Parathyroid adenoma (tissue), 2 donors: ENCODE measurements at regions not wholly inside any gene's neighbourhood (a gene's known extent, or its start where the extent isn't known, plus 50 kb on each side); places are given as distances from the start of the nearest gene placed in this dataset.

ENCODE experiments used
- H2AFZ ChIP-seq: fragments of 300-600 bp; sonication (generic); one replicate; pipeline ENCODE4 v1.7.0; 2017; ENCODE audit warnings: antibody characterized with exemption, mild to moderate bottlenecking
- H3K27ac ChIP-seq: fragments of 300-600 bp; sonication (generic); one replicate; pipeline ENCODE4 v1.7.0; 2017
- H3K27me3 ChIP-seq: fragments of 300-600 bp; sonication (generic); one replicate; pipeline ENCODE4 v1.7.0; 2017; ENCODE audit warnings: low read length; ENCODE audit not compliant: control insufficient read depth, insufficient read depth
- H3K36me3 ChIP-seq: fragments of 300-600 bp; sonication (generic); one replicate; pipeline ENCODE4 v1.7.0; 2017; ENCODE audit warnings: low read length; ENCODE audit not compliant: control insufficient read depth, insufficient read depth
- H3K4me1 ChIP-seq: fragments of 300-600 bp; sonication (generic); one replicate; pipeline ENCODE4 v1.7.0; 2017; ENCODE audit warnings: control low read depth
- H3K4me2 ChIP-seq: fragments of 300-600 bp; sonication (generic); one replicate; pipeline ENCODE4 v1.7.0; 2017; ENCODE audit warnings: low read length
- H3K4me3 ChIP-seq: fragments of 300-600 bp; sonication (generic); one replicate; pipeline ENCODE4 v1.7.0; 2017; ENCODE audit warnings: low read depth, low read length
- H3K79me2 ChIP-seq: fragments of 300-600 bp; sonication (generic); one replicate; pipeline ENCODE4 v1.7.0; 2017; ENCODE audit warnings: control low read depth
- H3K9ac ChIP-seq: fragments of 300-600 bp; sonication (generic); one replicate; pipeline ENCODE4 v1.7.0; 2017; ENCODE audit warnings: mild to moderate bottlenecking
- H3K9me3 ChIP-seq: fragments of 300-600 bp; sonication (generic); one replicate; pipeline ENCODE4 v1.7.0; 2017; ENCODE audit warnings: low read length; ENCODE audit not compliant: control insufficient read depth
- TF ChIP-seq, protein P1 (sequence below): fragments of 300-600 bp; sonication (generic); IDR thresholded peaks from one replicate; pipeline ENCODE4 v1.7.0; 2017; ENCODE audit warnings: antibody characterized with exemption, mild to moderate bottlenecking
- donor health status: primary hyperparathyroidism.

DNA sequence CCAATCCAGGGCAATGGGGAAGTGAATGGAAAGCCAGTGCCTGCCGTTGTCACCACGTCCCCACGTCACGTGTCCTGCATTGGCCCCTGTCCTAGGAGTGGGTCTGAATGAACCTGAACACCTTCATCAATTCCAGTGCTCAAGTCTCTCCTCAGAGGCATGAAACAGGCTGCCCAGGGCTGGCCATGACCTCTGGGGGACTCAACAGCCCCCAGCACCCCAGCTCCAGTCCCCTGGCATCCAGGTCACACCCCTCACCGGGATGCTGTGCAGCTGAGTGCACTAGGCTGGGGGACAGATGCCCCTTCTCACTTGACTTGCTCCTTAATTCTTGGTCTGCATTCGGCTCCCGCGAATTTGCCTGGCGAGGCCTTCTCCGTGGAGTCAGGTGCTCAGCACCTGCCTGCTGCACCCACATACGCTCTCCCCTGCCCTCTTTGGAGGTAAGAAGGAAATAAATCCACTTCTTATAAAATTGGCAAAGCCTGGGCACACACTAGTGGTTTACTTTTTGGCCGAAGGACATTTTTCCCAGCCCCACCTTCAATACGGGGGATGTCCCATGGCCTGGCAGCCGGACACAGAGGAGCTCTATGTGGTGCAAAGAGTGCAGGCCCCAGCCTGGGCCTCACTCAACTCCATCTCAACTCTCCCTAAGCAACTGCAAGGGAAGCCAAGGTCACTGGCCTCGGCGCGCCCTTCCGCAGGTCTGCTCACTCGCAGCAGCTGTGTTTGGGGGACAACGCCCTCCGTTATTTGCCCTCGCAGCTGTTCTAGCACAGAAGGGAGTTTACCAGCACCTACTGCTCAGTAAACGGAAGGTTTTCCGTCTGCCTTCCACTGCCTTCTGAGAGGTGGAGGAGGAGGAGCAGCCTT, 77.6 kb upstream of the SHH start:
- no peaks in the 10 kb centered on the region for H3K27me3 ChIP-seq
- TF ChIP-seq, protein P1, sequence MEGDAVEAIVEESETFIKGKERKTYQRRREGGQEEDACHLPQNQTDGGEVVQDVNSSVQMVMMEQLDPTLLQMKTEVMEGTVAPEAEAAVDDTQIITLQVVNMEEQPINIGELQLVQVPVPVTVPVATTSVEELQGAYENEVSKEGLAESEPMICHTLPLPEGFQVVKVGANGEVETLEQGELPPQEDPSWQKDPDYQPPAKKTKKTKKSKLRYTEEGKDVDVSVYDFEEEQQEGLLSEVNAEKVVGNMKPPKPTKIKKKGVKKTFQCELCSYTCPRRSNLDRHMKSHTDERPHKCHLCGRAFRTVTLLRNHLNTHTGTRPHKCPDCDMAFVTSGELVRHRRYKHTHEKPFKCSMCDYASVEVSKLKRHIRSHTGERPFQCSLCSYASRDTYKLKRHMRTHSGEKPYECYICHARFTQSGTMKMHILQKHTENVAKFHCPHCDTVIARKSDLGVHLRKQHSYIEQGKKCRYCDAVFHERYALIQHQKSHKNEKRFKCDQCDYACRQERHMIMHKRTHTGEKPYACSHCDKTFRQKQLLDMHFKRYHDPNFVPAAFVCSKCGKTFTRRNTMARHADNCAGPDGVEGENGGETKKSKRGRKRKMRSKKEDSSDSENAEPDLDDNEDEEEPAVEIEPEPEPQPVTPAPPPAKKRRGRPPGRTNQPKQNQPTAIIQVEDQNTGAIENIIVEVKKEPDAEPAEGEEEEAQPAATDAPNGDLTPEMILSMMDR, result no peak
- no peaks in the 10 kb centered on the region for H3K79me2 ChIP-seq
- no peaks in the 10 kb centered on the region for H3K36me3 ChIP-seq
- no peak overlapping the region for H3K4me2 ChIP-seq
- H3K4me1 ChIP-seq, result no peaks in the 10 kb centered on the region
- no peak overlapping the region for H3K9ac ChIP-seq
- H3K9me3 ChIP-seq, result no peaks in the 10 kb centered on the region
- H3K27ac ChIP-seq, result no peak overlapping the region
- H3K4me3 ChIP-seq, result no peak overlapping the region
- no peak overlapping the region for H2AFZ ChIP-seq

DNA sequence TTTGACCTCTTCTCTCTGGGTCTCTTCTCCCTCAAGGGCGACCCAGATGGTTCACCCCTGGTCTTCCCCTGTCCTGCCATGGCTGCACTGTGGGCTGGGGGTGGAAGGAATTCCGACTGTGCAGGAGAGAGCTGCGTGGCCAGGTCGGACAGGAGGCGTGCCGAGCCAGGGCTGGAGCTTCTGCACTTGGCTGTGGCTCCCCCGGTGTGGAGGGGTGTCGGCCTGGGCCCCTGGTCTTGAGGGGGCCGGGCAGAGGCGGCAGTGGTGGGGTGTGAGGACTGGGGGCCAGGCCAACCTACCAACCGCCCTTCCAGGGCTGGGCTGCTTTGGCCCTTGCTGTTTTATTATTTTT, 74.9 kb upstream of the SHH start:
- H3K36me3 ChIP-seq, result no peaks in the 10 kb centered on the region
- TF ChIP-seq, protein P1, result no peak
- H3K27me3 ChIP-seq, result no peaks in the 10 kb centered on the region
- no peaks in the 10 kb centered on the region for H3K4me1 ChIP-seq
- no peak overlapping the region for H3K9ac ChIP-seq
- H3K79me2 ChIP-seq, result no peaks in the 10 kb centered on the region
- no peak overlapping the region for H2AFZ ChIP-seq
- no peak overlapping the region for H3K4me2 ChIP-seq
- no peak overlapping the region for H3K27ac ChIP-seq
- no peak overlapping the region for H3K4me3 ChIP-seq
- no peaks in the 10 kb centered on the region for H3K9me3 ChIP-seq

DNA sequence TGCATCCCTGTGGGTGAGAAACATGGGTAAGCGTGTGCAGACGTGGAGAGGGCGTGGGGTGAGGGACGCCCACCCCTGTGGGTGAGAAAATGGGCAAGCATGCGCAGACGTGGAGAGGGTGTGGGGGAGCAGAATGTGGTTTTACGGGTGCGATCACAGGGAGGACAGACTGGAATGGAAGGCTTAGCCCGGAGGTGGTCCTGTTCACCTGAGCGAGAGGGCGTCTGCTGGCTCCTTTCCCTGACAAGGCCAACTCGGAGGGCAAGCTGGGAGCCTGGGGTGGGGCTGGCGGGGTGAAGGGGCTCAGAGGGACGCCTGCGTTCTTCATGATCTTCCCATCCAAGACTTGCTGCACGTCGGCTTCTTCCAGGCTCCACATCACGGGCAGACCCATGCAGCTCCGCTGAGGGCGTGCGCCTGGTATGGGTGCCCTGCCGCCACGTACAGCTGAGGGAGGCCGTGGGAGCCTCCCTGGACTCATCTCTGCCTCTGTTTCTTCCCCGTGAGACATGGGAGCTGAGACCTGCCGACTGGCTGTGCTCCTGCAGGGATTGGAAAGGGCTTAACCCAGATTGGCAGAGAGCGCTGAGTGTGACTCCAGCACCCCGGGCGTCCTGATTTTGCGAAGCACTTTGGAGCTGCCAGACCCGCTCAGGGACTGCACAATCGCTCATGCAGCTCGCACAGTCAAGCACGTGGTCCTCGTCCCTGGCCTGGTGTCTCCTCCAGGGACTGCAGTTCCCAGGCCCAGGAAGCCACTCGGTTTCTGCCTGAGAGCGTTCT, 74.3 kb upstream of the SHH start:
- Histone ChIP-seq H3K9ac (no peak overlapping the region), H3K9me3 (no peaks in the 10 kb centered on the region), H3K4me1 (no peaks in the 10 kb centered on the region), H3K27ac (no peak overlapping the region), H3K4me2 (no peak overlapping the region), H3K27me3 (no peaks in the 10 kb centered on the region), H3K4me3 (no peak overlapping the region), H3K36me3 (no peaks in the 10 kb centered on the region), H2AFZ (no peak overlapping the region), H3K79me2 (no peaks in the 10 kb centered on the region)
- TF ChIP-seq, protein P1, result no peak

DNA sequence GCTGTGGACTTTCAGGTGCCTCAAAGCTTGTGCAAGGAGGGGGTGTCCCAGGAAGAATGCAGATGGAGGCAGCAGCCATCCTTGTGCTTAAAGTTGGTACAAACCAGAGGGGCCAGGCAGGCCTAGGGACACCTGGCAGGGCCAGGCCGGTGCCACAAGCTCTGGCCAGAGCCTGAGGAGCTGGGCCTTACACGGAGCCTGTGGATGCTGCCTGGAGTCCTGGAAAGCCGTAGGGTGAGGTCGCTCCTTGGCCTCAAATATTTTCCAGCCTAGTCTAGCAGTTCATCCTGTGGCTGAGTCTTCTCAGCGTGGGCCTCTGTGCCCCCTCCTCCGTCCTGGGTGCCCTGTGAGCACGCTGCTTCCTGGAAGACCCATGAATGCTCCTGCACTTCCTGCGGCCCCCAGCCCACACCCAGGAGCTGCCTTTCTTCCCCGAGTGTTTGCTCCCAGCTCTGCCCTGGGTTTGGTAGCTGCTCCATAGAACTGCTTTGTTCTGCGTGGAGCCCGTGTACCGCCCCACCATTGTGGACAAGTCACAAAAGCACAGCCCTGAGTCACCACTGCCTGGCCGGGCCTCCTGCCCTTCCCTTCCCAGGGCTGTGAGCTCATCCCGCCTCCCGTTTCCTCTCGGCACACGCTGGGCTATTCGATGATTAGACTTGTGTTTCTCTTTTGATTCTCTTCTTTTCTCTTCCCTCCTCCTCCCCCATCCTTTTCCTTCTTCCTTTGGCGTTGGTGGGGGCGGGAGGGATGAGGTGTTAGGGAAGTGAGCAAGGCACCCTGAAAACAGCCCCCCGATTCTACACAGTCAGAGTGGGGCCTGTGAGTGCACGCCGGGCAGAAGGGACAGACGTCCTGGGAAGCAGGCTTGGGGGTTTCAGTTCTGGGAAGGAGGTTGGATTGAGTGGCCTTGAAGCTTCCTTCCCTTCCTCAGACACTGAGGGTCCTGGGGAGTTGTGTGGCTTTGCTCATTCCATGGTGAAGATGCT, 73.2 kb upstream of the SHH start:
- TF ChIP-seq, protein P1, result no peak
- Histone ChIP-seq H3K79me2 (no peaks in the 10 kb centered on the region), H3K9ac (no peak overlapping the region)

More for the DNA sequence above, 73.2 kb upstream of the SHH start:
- no peaks in the 10 kb centered on the region for H3K4me1 ChIP-seq
- H3K4me3 ChIP-seq, result no peak overlapping the region
- no peak overlapping the region for H3K27ac ChIP-seq
- no peaks in the 10 kb centered on the region for H3K36me3 ChIP-seq
- no peaks in the 10 kb centered on the region for H3K9me3 ChIP-seq
- H3K4me2 ChIP-seq, result no peak overlapping the region
- H3K27me3 ChIP-seq, result no peaks in the 10 kb centered on the region
- H2AFZ ChIP-seq, result no peak overlapping the region
